HepG2 (cell line): ENCODE measurements at regions not wholly inside any gene's neighbourhood (a gene's known extent, or its start where the extent isn't known, plus 50 kb on each side); places are given as distances from the start of the nearest gene placed in this dataset.

Experiments
- ATAC-seq: fragments of 200-7000 bp; cut with Tn5 transposase; 3 replicates; pipeline ENCODE4 v1.9.1; 2020; ENCODE audit warnings: mild to moderate bottlenecking, moderate library complexity
- BruUV-seq: library from RNA; stranded (reverse); fragments of 400-500 nt; replicated peaks from 2 replicates; lab custom pipeline; 2021; lab: Mats Ljungman, UMichigan
- CTCF ChIA-PET: fragments of 300-600 bp; formaldehyde crosslinking; extraction: SDS; loops from one replicate; lab custom pipeline; 2021; ENCODE audit warnings: low total read pairs, inconsistent platforms, low intra/inter-chr PET ratio; lab: Yijun Ruan, JAX
- POLR2A ChIA-PET: fragments of 350-600 bp; sonication (Branson Sonifier 250); formaldehyde crosslinking; loops from one replicate; lab custom pipeline; 2020; ENCODE audit warnings: antibody characterized with exemption, inconsistent platforms; lab: Yijun Ruan, JAX
- DNase-seq: peaks from one replicate; pipeline ENCODE4 v3.0.0-alpha.2; 2015; ENCODE audit warnings: low spot score
- FAIRE-seq: peaks from 3 replicates; lab custom pipeline; 2011; peaks lifted over from hg19 to GRCh38; lab: Jason Lieb, UNC
- H2AFZ ChIP-seq: one replicate; pipeline ENCODE4 v1.6.1; 2011; ENCODE audit warnings: low read length, inconsistent platforms
- H3K27ac ChIP-seq: fragments of 300-600 bp; 3 replicates; pipeline ENCODE4 v1.8.0; 2011; ENCODE audit warnings: mixed run types, mild to moderate bottlenecking, mixed read lengths, low read length, inconsistent platforms; ENCODE audit not compliant: insufficient read depth; ENCODE audit errors: extremely low read length
- H3K27me3 ChIP-seq, 2 experiments: fragments of 200-600 bp in 1 of 2; 2 replicates in 1 of 2; 3 replicates in 1 of 2; pipeline versions ENCODE4 v1.6.0 to v1.8.0; 2011; ENCODE audit warnings: low read length in 2 of 2, mild to moderate bottlenecking in 2 of 2, moderate library complexity in 2 of 2, inconsistent platforms in 1 of 2; ENCODE audit not compliant: insufficient read depth in 2 of 2, control insufficient read depth in 1 of 2
- H3K36me3 ChIP-seq, 2 experiments: fragments of 200-600 bp in 1 of 2; replicated peaks in 1 of 2; 2 replicates in 1 of 2; 3 replicates in 1 of 2; pipeline versions ENCODE4 v1.5.1 to v1.8.0; 2011; ENCODE audit warnings: low read length in 2 of 2, inconsistent platforms in 1 of 2; ENCODE audit not compliant: insufficient read depth in 2 of 2, control insufficient read depth in 1 of 2
- H3K4me1 ChIP-seq: 2 replicates; pipeline ENCODE4 v1.5.1; 2012; ENCODE audit warnings: low read length, inconsistent platforms; ENCODE audit not compliant: insufficient read depth
- H3K4me2 ChIP-seq: 2 replicates; pipeline ENCODE4 v1.6.0; 2011; ENCODE audit warnings: low read depth, low read length, inconsistent platforms
- H3K4me3 ChIP-seq, 3 experiments: fragments of 200-600 bp in 1 of 3; sonication (generic), shearing (Covaris generic) in 1 of 3; replicated peaks in 1 of 3; 2 replicates each; pipeline ENCODE4 v1.5.1; 2011 to 2016; ENCODE audit warnings: low read length in 3 of 3, inconsistent platforms in 2 of 3, low read depth in 2 of 3, mild to moderate bottlenecking in 2 of 3, control low read depth in 1 of 3, mixed read lengths in 1 of 3; ENCODE audit not compliant: insufficient read depth in 1 of 3
- H3K79me2 ChIP-seq: one replicate; pipeline ENCODE4 v1.6.1; 2011; ENCODE audit warnings: low read length, inconsistent platforms; ENCODE audit not compliant: insufficient read depth
- H3K9ac ChIP-seq: 2 replicates; pipeline ENCODE4 v1.6.0; 2011; ENCODE audit warnings: mild to moderate bottlenecking, low read depth, low read length, inconsistent platforms; ENCODE audit not compliant: insufficient read depth
- H3K9me3 ChIP-seq: 2 replicates; pipeline ENCODE4 v1.5.1; 2012; ENCODE audit warnings: mild to moderate bottlenecking, low read length
- H4K20me1 ChIP-seq: 2 replicates; pipeline ENCODE4 v1.6.0; 2011; ENCODE audit warnings: inconsistent platforms, mild to moderate bottlenecking, low read length, moderate library complexity; ENCODE audit not compliant: insufficient read depth
- CBX2 ChIP-seq, 2 experiments: fragments of 200-600 bp in 1 of 2; sonication (generic); formaldehyde crosslinking in 1 of 2; IDR thresholded peaks; 2 replicates each; pipeline versions ENCODE4 v1.7.0 to v1.8.1; 2018 to 2022; ENCODE audit warnings: low read depth in 2 of 2, low read length in 1 of 2, mild to moderate bottlenecking in 1 of 2, missing genetic modification reagents in 1 of 2
- ETV5 ChIP-seq: IDR thresholded peaks from 2 replicates; pipeline ENCODE4 v1.6.1; 2018; ENCODE audit warnings: missing biosample characterization, missing genetic modification reagents, inconsistent platforms, borderline replicate concordance
- GATA4 ChIP-seq: sonication (generic); IDR thresholded peaks from 2 replicates; pipeline ENCODE4 v1.6.1; 2016; ENCODE audit warnings: antibody characterized with exemption, low read depth, borderline replicate concordance
- HINFP ChIP-seq: sonication (generic); formaldehyde crosslinking; IDR thresholded peaks from 2 replicates; pipeline ENCODE4 v1.4.0; 2020; ENCODE audit warnings: low read depth, mild to moderate bottlenecking, missing genetic modification reagents
- HNRNPLL ChIP-seq: fragments of 200-400 bp; formaldehyde crosslinking; IDR thresholded peaks from 2 replicates; pipeline ENCODE4 v1.6.1; 2017; ENCODE audit warnings: mild to moderate bottlenecking, low read depth, low read length; ENCODE audit not compliant: poor library complexity, severe bottlenecking
- KAT7 ChIP-seq: IDR thresholded peaks from 2 replicates; pipeline ENCODE4 v1.6.1; 2018; ENCODE audit warnings: borderline replicate concordance, missing compliant biosample characterization
- MBD4 ChIP-seq: IDR thresholded peaks from 2 replicates; pipeline ENCODE4 v1.6.1; 2012; ENCODE audit warnings: low read length, inconsistent platforms, borderline replicate concordance
- NAIF1 ChIP-seq: sonication (generic); formaldehyde crosslinking; IDR thresholded peaks from 2 replicates; pipeline ENCODE4 v1.5.0; 2020; ENCODE audit warnings: mild to moderate bottlenecking, missing genetic modification reagents, borderline replicate concordance
- TAF1 ChIP-seq: sonication (generic); formaldehyde crosslinking; IDR thresholded peaks from 2 replicates; pipeline ENCODE4 v1.4.0; 2020; ENCODE audit warnings: missing genetic modification reagents
- TEAD2 ChIP-seq: sonication (generic); formaldehyde crosslinking; IDR thresholded peaks from 2 replicates; pipeline ENCODE4 v1.9.0; 2021; ENCODE audit warnings: missing genetic modification reagents
- ZBTB42 ChIP-seq: sonication (generic); formaldehyde crosslinking; IDR thresholded peaks from 2 replicates; pipeline ENCODE4 v1.5.0; 2020; ENCODE audit warnings: mild to moderate bottlenecking, missing genetic modification reagents
- ZNF331 ChIP-seq: sonication (generic); formaldehyde crosslinking; IDR thresholded peaks from 2 replicates; pipeline ENCODE4 v1.4.0; 2020; ENCODE audit warnings: missing genetic modification reagents
- ZNF33B ChIP-seq: sonication (generic); formaldehyde crosslinking; IDR thresholded peaks from 2 replicates; pipeline ENCODE4 v1.5.1; 2020; ENCODE audit warnings: mild to moderate bottlenecking, missing genetic modification reagents
- ZNF629 ChIP-seq: sonication (generic); formaldehyde crosslinking; conservative IDR thresholded peaks from 2 replicates; pipeline ENCODE4 v1.5.0; 2020; ENCODE audit warnings: missing genetic modification reagents
- ZNF740 ChIP-seq: sonication (generic); formaldehyde crosslinking; IDR thresholded peaks from 2 replicates; pipeline ENCODE4 v1.4.0; 2020; ENCODE audit warnings: missing genetic modification reagents
- WGBS: methylation state at CpG from one replicate; pipeline ENCODE4 v1.1.6; 2017; ENCODE audit warnings: low lambda C conversion rate; 5-methylcytosine and 5-hydroxymethylcytosine counted together
- in situ Hi-C: cut with HindIII; loops from 2 replicates; pipeline ENCODE4 v1.10.0; 2017; ENCODE audit warnings: low pct_unique_long_range_greater_than_20kb; ENCODE audit not compliant: extremely low pct_ligation_motif_present
- intact Hi-C: fragments of 100-400 bp; cut with micrococcal nuclease; formaldehyde crosslinking; loops from one replicate; pipeline ENCODE4 v1.10.0; 2022; ENCODE audit not compliant: unreplicated experiment

- 6% methylated on average over 1 of the region's 1 CpG for WGBS
- Histone ChIP-seq H3K4me3 (no peak overlapping the region), H3K27me3 (no peaks in the 10 kb centered on the region; a peak in 1 of 5 replicates), H3K79me2 (no peaks in the 10 kb centered on the region), H3K4me2 (no peak overlapping the region), H3K36me3 (no peaks in the 10 kb centered on the region), H3K9me3 (no peaks in the 10 kb centered on the region), H4K20me1 (no peaks in the 10 kb centered on the region), H3K9ac (no peak overlapping the region), H3K27ac (no peak overlapping the region), H2AFZ (no peak overlapping the region), H3K4me1 (no peaks in the 10 kb centered on the region)
- POLR2A ChIA-PET = no interaction called here
- intact Hi-C loops (no loop called here), in situ Hi-C loops (no loop called here)
- DNase-seq (no peak), FAIRE-seq (no peak), ATAC-seq (no peak)
- no peak for TF ChIP-seq CBX2 (IDR thresholded peaks at IDR 0.05; ENCODE audit: low read depth, low read length)
- no peak for TF ChIP-seq CBX2 (CRISPR knock-in tag; IDR thresholded peaks at IDR 0.05; ENCODE audit: low read depth)
- TF ChIP-seq ZNF331 (CRISPR knock-in tag) = no peak
- no peak for TF ChIP-seq HINFP (CRISPR knock-in tag)
- TF ChIP-seq TAF1 (CRISPR knock-in tag) = no peak
- TF ChIP-seq ZNF740 = no peak
- no peak for TF ChIP-seq NAIF1
- no peak for TF ChIP-seq GATA4
- no peak for TF ChIP-seq MBD4
- no peak for TF ChIP-seq ETV5 (CRISPR knock-in tag)
- no peak for TF ChIP-seq ZNF33B (CRISPR knock-in tag)
- no peak for TF ChIP-seq ZNF629
- TF ChIP-seq TEAD2 (CRISPR knock-in tag) = no peak
- TF ChIP-seq HNRNPLL = no peak
- no peak for TF ChIP-seq ZBTB42 (CRISPR knock-in tag)
- no peak for TF ChIP-seq KAT7 (CRISPR knock-in tag)
- BruUV-seq = no TSS peak
- CTCF ChIA-PET = no interaction called here
These were observed 107.7 kb downstream of the SIPA1L2 start for GRCh38 chr1:232522189-232522588.
